ENCODE measurements at regions not wholly inside any gene's neighbourhood (a gene's known extent, or its start where the extent isn't known, plus 50 kb on each side); places are given as distances from the start of the nearest gene placed in this dataset.

- TF ChIP-seq CTCF (IDR thresholded peaks at IDR 0.05) (no peak), POLR2A (IDR thresholded peaks at IDR 0.05) (no peak)
These were observed 183.5 kb upstream of the SNX19 start for GRCh38 chr11:131099746-131100145.
